ENCODE measurements at regions not wholly inside any gene's neighbourhood (a gene's known extent, or its start where the extent isn't known, plus 50 kb on each side); places are given as distances from the start of the nearest gene placed in this dataset.

GRCh38 chr4:130534651-130535050 is 1438.7 kb downstream of the C4orf33 start:
- no peak for TF ChIP-seq GATA3 (IDR thresholded peaks at IDR 0.05; ENCODE audit: low read depth, low read length)
- no peak for TF ChIP-seq GATA2 (IDR thresholded peaks at IDR 0.05; ENCODE audit: low read depth, low read length)
